Neuronal stem cell (in vitro differentiated cells): ENCODE measurements at regions not wholly inside any gene's neighbourhood (a gene's known extent, or its start where the extent isn't known, plus 50 kb on each side); places are given as distances from the start of the nearest gene placed in this dataset.
"Not testable (repeated sequence)": the region's sequence is repeated elsewhere in the genome, so short reads cannot be mapped to it uniquely, and the experiment has no call there.

Source experiments
- DNase-seq: peaks from one replicate; pipeline ENCODE4 v3.0.0-alpha.2; 2013; ENCODE audit warnings: low spot score
- H2AFZ ChIP-seq: one replicate; pipeline ENCODE4 v1.6.1; 2013; ENCODE audit warnings: mild to moderate bottlenecking, low read length, inconsistent platforms
- H2AK5ac ChIP-seq: 2 replicates; pipeline ENCODE4 v1.6.1; 2013; ENCODE audit warnings: low read depth, mild to moderate bottlenecking, inconsistent platforms, low read length, moderate library complexity, mixed read lengths
- H2BK120ac ChIP-seq: 2 replicates; pipeline ENCODE4 v1.6.1; 2013; ENCODE audit warnings: low read depth, mild to moderate bottlenecking, inconsistent platforms, low read length, moderate library complexity, mixed read lengths
- H2BK12ac ChIP-seq: one replicate; pipeline ENCODE4 v1.6.1; 2013; ENCODE audit warnings: low read length, inconsistent platforms
- H2BK15ac ChIP-seq: 2 replicates; pipeline ENCODE4 v1.6.1; 2013; ENCODE audit warnings: mild to moderate bottlenecking, low read length, inconsistent platforms, mixed read lengths
- H2BK5ac ChIP-seq: one replicate; pipeline ENCODE4 v1.6.1; 2013; ENCODE audit warnings: inconsistent platforms, mild to moderate bottlenecking, low read length, moderate library complexity
- H3K14ac ChIP-seq: one replicate; pipeline ENCODE4 v1.6.1; 2013; ENCODE audit warnings: low read length, inconsistent platforms
- H3K18ac ChIP-seq: 2 replicates; pipeline ENCODE4 v1.6.1; 2013; ENCODE audit warnings: low read length, inconsistent platforms
- H3K23ac ChIP-seq: 2 replicates; pipeline ENCODE4 v1.6.1; 2013; ENCODE audit warnings: low read depth, mild to moderate bottlenecking, mixed read lengths, low read length, inconsistent platforms; ENCODE audit not compliant: poor library complexity
- H3K27ac ChIP-seq: replicated peaks from 3 replicates; pipeline ENCODE4 v1.5.1; 2013; ENCODE audit warnings: low read length, inconsistent platforms
- H3K27me3 ChIP-seq, 3 experiments: 2 replicates each; pipeline ENCODE4 v1.6.1; 2013; ENCODE audit warnings: low read length in 3 of 3, mild to moderate bottlenecking in 2 of 3, inconsistent platforms in 1 of 3, low read depth in 1 of 3, mixed read lengths in 1 of 3, moderate library complexity in 1 of 3; ENCODE audit not compliant: control insufficient read depth in 3 of 3, insufficient read depth in 3 of 3
- H3K36me3 ChIP-seq, 2 donors: replicated peaks in 1 of 2; 2 replicates each; pipeline ENCODE4 v1.6.1; 2013; ENCODE audit warnings: low read length in 2 of 2; ENCODE audit not compliant: control insufficient read depth in 2 of 2, insufficient read depth in 2 of 2
- H3K4ac ChIP-seq: 2 replicates; pipeline ENCODE4 v1.6.1; 2013; ENCODE audit warnings: inconsistent platforms, mild to moderate bottlenecking, low read length, moderate library complexity
- H3K4me1 ChIP-seq, 2 donors: 1 replicate in 1 of 2; 2 replicates in 1 of 2; pipeline ENCODE4 v1.6.1; 2013; ENCODE audit warnings: low read length in 2 of 2, low read depth in 1 of 2; ENCODE audit not compliant: control insufficient read depth in 2 of 2, insufficient read depth in 1 of 2
- H3K4me2 ChIP-seq: one replicate; pipeline ENCODE4 v1.6.1; 2013; ENCODE audit warnings: mild to moderate bottlenecking, low read length, inconsistent platforms; ENCODE audit not compliant: insufficient read depth, poor library complexity, severe bottlenecking
- H3K4me3 ChIP-seq, 2 donors: 2 replicates each; pipeline ENCODE4 v1.5.1; 2013; ENCODE audit warnings: low read length in 2 of 2, mild to moderate bottlenecking in 2 of 2, inconsistent platforms in 1 of 2, moderate library complexity in 1 of 2
- H3K79me1 ChIP-seq: one replicate; pipeline ENCODE4 v1.6.1; 2013; ENCODE audit warnings: low read depth, mild to moderate bottlenecking, inconsistent platforms, low read length, moderate library complexity
- H3K9ac ChIP-seq: one replicate; pipeline ENCODE4 v1.6.1; 2013; ENCODE audit warnings: mild to moderate bottlenecking, low read depth, low read length, inconsistent platforms; ENCODE audit not compliant: poor library complexity
- H3K9me3 ChIP-seq, 2 donors: replicated peaks in 1 of 2; 2 replicates each; pipeline versions ENCODE3 to v1.6.1; 2013; ENCODE audit warnings: low read length in 2 of 2, mild to moderate bottlenecking in 2 of 2, inconsistent platforms in 1 of 2, low read depth in 1 of 2, mixed read lengths in 1 of 2, moderate library complexity in 1 of 2; ENCODE audit not compliant: control insufficient read depth in 2 of 2, insufficient read depth in 1 of 2
- H4K8ac ChIP-seq: one replicate; pipeline ENCODE4 v1.6.1; 2013; ENCODE audit warnings: low read depth, mild to moderate bottlenecking, inconsistent platforms, low read length, moderate library complexity
- H4K91ac ChIP-seq: one replicate; pipeline ENCODE4 v1.6.1; 2013; ENCODE audit warnings: low read length, low read depth, mild to moderate bottlenecking, inconsistent platforms; ENCODE audit not compliant: poor library complexity
- WGBS, 2 donors: extraction: QIAGEN DNeasy Blood & Tissue Kit; methylation state at CpG; one replicate each; pipeline ENCODE4 v1.1.7; 2013; ENCODE audit warnings: missing lambda C conversion rate in 2 of 2, mixed read lengths in 1 of 2; ENCODE audit not compliant: insufficient read length in 2 of 2, insufficient replicate concordance in 1 of 2; ENCODE audit errors: extremely low coverage in 2 of 2; 5-methylcytosine and 5-hydroxymethylcytosine counted together

DNA sequence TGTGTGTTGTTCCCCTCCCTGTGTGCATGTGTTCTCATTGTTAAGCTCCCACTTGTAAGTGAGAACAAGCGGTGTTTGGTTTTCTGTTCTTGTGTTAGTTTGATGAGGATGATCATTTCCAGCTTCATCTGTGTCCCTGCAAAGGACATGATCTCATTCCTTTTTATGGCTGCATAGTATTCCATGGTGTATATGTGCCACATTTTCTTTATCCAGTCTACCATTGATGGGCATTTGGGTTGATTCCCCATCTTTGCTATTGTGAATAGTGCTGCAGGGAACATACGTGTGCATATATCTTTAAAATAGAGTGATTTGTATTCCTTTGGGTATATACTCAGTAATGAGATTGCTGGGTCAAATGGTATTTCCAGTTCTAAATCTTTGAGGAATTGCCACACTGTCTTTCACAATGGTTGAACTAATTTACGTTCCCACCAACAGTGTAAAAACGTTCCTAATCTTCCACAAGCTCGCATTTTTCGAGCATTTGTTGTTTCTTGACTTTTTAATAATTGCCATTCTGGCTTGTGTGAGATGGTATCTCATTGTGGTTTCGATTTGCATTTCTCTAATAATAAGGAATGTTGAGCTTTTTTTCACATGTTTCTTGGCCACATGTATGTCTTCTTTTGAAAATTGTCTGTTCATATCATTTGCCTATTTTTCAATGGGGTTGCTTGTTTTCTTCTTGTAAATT lies 60.6 kb upstream of the PPP1R12A start:
- H3K23ac ChIP-seq, H3K4me3 ChIP-seq, H3K9me3 ChIP-seq, H2BK15ac ChIP-seq, DNase-seq, H3K27me3 ChIP-seq, H3K18ac ChIP-seq, H3K36me3 ChIP-seq, H3K79me1 ChIP-seq, H4K8ac ChIP-seq, H2BK12ac ChIP-seq, H2AFZ ChIP-seq, H3K14ac ChIP-seq, H2AK5ac ChIP-seq, H3K4me2 ChIP-seq, H4K91ac ChIP-seq, H3K27ac ChIP-seq, H2BK5ac ChIP-seq, H2BK120ac ChIP-seq, H3K9ac ChIP-seq, H3K4me1 ChIP-seq, H3K4ac ChIP-seq: not testable (repeated sequence)
- no CpG with 5 or more reads among the region's 7 CpGs for WGBS, 2 donors

GRCh38 chr12:79993106-79993862 lies 58.4 kb upstream of the PPP1R12A start:
- DNase-seq, result no peak
- H3K23ac ChIP-seq, result no peak overlapping the region
- H4K91ac ChIP-seq, result no peak overlapping the region
- H3K4me3 ChIP-seq, result no peak overlapping the region
- no peak overlapping the region for H2AK5ac ChIP-seq
- no peak overlapping the region for H2BK12ac ChIP-seq
- no peaks in the 10 kb centered on the region for H3K36me3 ChIP-seq
- H3K14ac ChIP-seq, result no peak overlapping the region
- H3K27me3 ChIP-seq, result no peaks in the 10 kb centered on the region
- no peak overlapping the region for H3K27ac ChIP-seq
- no peaks in the 10 kb centered on the region for H3K9me3 ChIP-seq
- H3K4me1 ChIP-seq, result peaks cover 0 to 2% of the 10 kb centered on the region in 2 donors
- no peaks in the 10 kb centered on the region for H3K79me1 ChIP-seq
- no peak overlapping the region for H3K4me2 ChIP-seq
- H3K18ac ChIP-seq, result no peak overlapping the region
- H2BK15ac ChIP-seq, result no peak overlapping the region
- H3K4ac ChIP-seq, result no peak overlapping the region
- H2AFZ ChIP-seq, result no peak overlapping the region
- no peak overlapping the region for H4K8ac ChIP-seq
- no peak overlapping the region for H2BK5ac ChIP-seq
- no peak overlapping the region for H2BK120ac ChIP-seq
- H3K9ac ChIP-seq, result no peak overlapping the region
- WGBS, 2 donors, result no CpG with 5 or more reads among the region's 43 CpGs

DNA sequence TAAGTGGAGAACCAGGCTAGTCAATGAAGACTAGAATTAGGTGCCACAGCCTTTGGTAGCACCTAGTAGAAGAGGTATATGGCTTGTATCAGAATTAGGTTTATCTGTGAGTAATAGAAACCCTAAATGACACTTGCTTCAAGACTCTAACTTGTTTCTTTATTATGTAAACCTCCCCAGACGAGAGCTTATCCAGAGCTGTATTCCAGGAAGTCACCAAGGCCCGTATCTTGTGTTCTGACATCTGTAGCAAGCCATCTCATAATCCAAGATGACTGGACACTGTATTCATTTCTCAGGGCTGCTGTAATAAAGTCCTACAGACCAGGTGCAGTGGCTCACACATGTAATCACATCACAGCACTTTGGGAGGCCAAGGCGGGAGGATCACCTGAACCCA lies 56.7 kb upstream of the PPP1R12A start:
- no peaks in the 10 kb centered on the region for H3K27me3 ChIP-seq
- H2BK120ac ChIP-seq, result no peak overlapping the region
- H2BK5ac ChIP-seq, result no peak overlapping the region
- no peak for DNase-seq
- H2AK5ac ChIP-seq, result no peak overlapping the region
- H3K36me3 ChIP-seq, result no peaks in the 10 kb centered on the region
- no peak overlapping the region for H2AFZ ChIP-seq
- WGBS, 2 donors, result no CpG with 5 or more reads among the region's 3 CpGs
- H3K9me3 ChIP-seq, result no peaks in the 10 kb centered on the region
- no peak overlapping the region for H2BK12ac ChIP-seq
- H4K91ac ChIP-seq, result no peak overlapping the region
- no peak overlapping the region for H2BK15ac ChIP-seq
- no peaks in the 10 kb centered on the region for H3K79me1 ChIP-seq
- H3K4me3 ChIP-seq, result no peak overlapping the region
- no peak overlapping the region for H3K18ac ChIP-seq
- no peak overlapping the region for H3K9ac ChIP-seq
- no peak overlapping the region for H3K14ac ChIP-seq
- no peak overlapping the region for H4K8ac ChIP-seq
- H3K23ac ChIP-seq, result no peak overlapping the region
- no peak overlapping the region for H3K27ac ChIP-seq
- H3K4me2 ChIP-seq, result no peak overlapping the region
- H3K4me1 ChIP-seq, result peaks cover 0 to 2% of the 10 kb centered on the region in 2 donors
- H3K4ac ChIP-seq, result no peak overlapping the region

DNA sequence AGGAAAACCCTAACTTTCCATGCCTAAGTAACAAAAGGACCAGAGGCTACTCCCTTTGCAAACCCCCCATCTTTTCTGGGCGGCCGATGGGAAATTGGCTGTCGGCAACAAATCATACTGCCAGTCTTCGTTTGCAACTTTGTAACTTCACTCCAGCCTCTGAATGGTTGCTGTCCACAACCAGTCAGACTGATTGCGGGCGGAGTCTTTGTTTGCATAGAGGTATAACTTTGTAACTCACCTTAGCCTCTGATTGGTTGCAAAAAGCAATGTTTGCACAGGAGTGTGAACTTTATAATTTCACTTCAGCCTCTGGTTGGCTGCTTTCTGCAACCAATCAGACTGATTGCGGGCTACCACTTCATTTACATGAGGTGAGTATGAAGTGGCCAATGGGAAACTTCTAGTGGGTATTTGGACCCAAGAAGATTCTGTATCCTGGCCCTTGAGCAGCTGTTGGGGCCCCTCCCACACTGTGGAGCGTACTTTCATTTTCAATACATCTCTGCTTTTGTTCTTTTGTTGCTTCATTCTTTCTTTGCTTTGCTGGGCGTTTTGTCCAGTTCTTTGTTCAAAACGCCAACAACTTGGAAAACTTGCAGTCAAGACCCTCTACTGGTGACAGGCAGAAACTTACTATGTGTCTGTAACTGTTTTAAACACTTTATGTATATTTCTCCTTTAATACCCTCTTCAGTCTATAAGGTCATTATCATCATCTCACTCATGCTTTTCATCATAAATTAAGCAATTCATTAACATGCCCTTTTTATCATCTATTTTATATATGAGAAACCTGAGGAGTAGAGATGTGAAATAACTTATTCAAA lies 55.8 kb upstream of the PPP1R12A start:
- not testable (repeated sequence) for H3K79me1 ChIP-seq, H4K8ac ChIP-seq, H2AK5ac ChIP-seq, H3K27ac ChIP-seq, H2BK5ac ChIP-seq, DNase-seq, H4K91ac ChIP-seq, H3K4me1 ChIP-seq, H3K4ac ChIP-seq, H3K23ac ChIP-seq, H3K9me3 ChIP-seq, H3K4me2 ChIP-seq, H3K18ac ChIP-seq, H2BK15ac ChIP-seq, H3K36me3 ChIP-seq, H3K14ac ChIP-seq, H3K4me3 ChIP-seq, H2BK12ac ChIP-seq, H3K27me3 ChIP-seq, H2BK120ac ChIP-seq, H3K9ac ChIP-seq
- WGBS, 2 donors, result no CpG with 5 or more reads among the region's 10 CpGs
- H2AFZ ChIP-seq, result peak overlapping the region; percentile 71
